Cardiac muscle cell (in vitro differentiated cells and primary cell): ENCODE measurements at regions not wholly inside any gene's neighbourhood (a gene's known extent, or its start where the extent isn't known, plus 50 kb on each side); places are given as distances from the start of the nearest gene placed in this dataset.

Experiments used
- DNase-seq, 2 donors: peaks; one replicate each; pipeline versions ENCODE4 v3.0.0 to v3.0.0-alpha.2; 2010 to 2017; ENCODE audit warnings: low read depth in 1 of 2, low spot score in 1 of 2
- H3K27ac ChIP-seq: fragments of 200-600 bp; sonication (generic); 2 replicates; pipeline ENCODE4 v1.5.1; 2016
- H3K27me3 ChIP-seq: fragments of 200-600 bp; sonication (generic); 2 replicates; pipeline ENCODE4 v1.6.0; 2016; ENCODE audit warnings: control low read depth
- H3K36me3 ChIP-seq: fragments of 200-600 bp; sonication (generic); 2 replicates; pipeline ENCODE4 v1.5.1; 2016; ENCODE audit warnings: control low read depth
- H3K4me1 ChIP-seq: fragments of 200-600 bp; sonication (generic); 2 replicates; pipeline ENCODE4 v1.8.1; 2017; ENCODE audit warnings: low read depth, mild to moderate bottlenecking, mixed run types
- H3K4me3 ChIP-seq: fragments of 200-600 bp; sonication (generic); 2 replicates; pipeline ENCODE4 v1.5.1; 2016; ENCODE audit warnings: mild to moderate bottlenecking
- H3K9me3 ChIP-seq: fragments of 200-600 bp; sonication (generic); 2 replicates; pipeline ENCODE4 v1.5.1; 2017; ENCODE audit warnings: low read depth, mild to moderate bottlenecking, control low read depth
- TF ChIP-seq, protein P1 (sequence below): IDR thresholded peaks from 2 replicates; pipeline ENCODE4 v1.5.1; 2012; ENCODE audit warnings: low read depth, mild to moderate bottlenecking, low read length

- Histone ChIP-seq H3K4me1 (no peaks in the 10 kb centered on the region), H3K27me3 (no peaks in the 10 kb centered on the region), H3K27ac (no peak overlapping the region), H3K4me3 (no peak overlapping the region), H3K9me3 (no peaks in the 10 kb centered on the region), H3K36me3 (no peaks in the 10 kb centered on the region)
- TF ChIP-seq, protein P1, sequence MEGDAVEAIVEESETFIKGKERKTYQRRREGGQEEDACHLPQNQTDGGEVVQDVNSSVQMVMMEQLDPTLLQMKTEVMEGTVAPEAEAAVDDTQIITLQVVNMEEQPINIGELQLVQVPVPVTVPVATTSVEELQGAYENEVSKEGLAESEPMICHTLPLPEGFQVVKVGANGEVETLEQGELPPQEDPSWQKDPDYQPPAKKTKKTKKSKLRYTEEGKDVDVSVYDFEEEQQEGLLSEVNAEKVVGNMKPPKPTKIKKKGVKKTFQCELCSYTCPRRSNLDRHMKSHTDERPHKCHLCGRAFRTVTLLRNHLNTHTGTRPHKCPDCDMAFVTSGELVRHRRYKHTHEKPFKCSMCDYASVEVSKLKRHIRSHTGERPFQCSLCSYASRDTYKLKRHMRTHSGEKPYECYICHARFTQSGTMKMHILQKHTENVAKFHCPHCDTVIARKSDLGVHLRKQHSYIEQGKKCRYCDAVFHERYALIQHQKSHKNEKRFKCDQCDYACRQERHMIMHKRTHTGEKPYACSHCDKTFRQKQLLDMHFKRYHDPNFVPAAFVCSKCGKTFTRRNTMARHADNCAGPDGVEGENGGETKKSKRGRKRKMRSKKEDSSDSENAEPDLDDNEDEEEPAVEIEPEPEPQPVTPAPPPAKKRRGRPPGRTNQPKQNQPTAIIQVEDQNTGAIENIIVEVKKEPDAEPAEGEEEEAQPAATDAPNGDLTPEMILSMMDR = no peak
- no peak for DNase-seq
These were observed 115.6 kb upstream of the PDGFD start for GRCh38 chr11:104279587-104279986.

GRCh38 chr11:104275992-104276391, 112.0 kb upstream of the PDGFD start:
- Histone ChIP-seq H3K9me3 (no peaks in the 10 kb centered on the region), H3K27ac (no peak overlapping the region), H3K4me1 (no peaks in the 10 kb centered on the region), H3K36me3 (no peaks in the 10 kb centered on the region), H3K4me3 (no peak overlapping the region), H3K27me3 (no peaks in the 10 kb centered on the region)
- TF ChIP-seq, protein P1 = no peak
- DNase-seq = peak in 1 of 2 donors; percentile 37

GRCh38 chr11:104260456-104260855, 96.5 kb upstream of the PDGFD start:
- DNase-seq = no peak
- TF ChIP-seq, protein P1 = no peak
- H3K27ac ChIP-seq = no peak overlapping the region
- no peaks in the 10 kb centered on the region for H3K4me1 ChIP-seq
- H3K4me3 ChIP-seq = no peak overlapping the region
- H3K27me3 ChIP-seq = no peaks in the 10 kb centered on the region
- no peaks in the 10 kb centered on the region for H3K36me3 ChIP-seq
- H3K9me3 ChIP-seq = no peaks in the 10 kb centered on the region

DNA sequence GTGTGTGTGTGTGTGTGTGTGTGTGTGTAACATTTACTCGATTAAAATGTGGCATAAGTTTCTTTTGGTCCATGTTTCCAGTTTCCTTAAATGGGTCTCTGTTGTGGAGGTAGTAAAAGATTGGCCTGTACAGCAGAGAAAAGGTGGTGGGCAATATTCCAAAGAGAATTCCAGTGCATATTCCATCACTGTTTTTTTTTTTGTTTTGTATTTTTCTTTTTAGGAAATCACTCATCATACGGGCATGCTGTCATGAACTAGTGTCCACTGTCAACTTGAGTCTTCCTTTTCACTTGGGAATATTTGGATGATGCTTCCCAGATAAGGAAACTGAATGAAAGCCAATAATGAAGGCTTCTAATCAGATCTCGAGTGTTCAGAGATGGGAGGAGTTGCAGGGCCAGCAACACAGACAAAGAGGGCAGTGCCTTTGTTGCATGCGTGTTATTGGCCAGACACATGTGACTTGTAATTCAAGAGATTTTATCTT, 95.2 kb upstream of the PDGFD start:
- Histone ChIP-seq H3K4me1 (peaks cover 1% of the 10 kb centered on the region), H3K27me3 (no peaks in the 10 kb centered on the region), H3K27ac (no peak overlapping the region), H3K9me3 (no peaks in the 10 kb centered on the region), H3K4me3 (no peak overlapping the region), H3K36me3 (no peaks in the 10 kb centered on the region)
- peak in 1 of 2 donors; percentile 2 for DNase-seq
- TF ChIP-seq, protein P1 = no peak

- Histone ChIP-seq H3K9me3 (no peaks in the 10 kb centered on the region), H3K36me3 (no peaks in the 10 kb centered on the region), H3K27ac (no peak overlapping the region), H3K4me1 (peaks cover 5% of the 10 kb centered on the region), H3K4me3 (no peak overlapping the region), H3K27me3 (no peaks in the 10 kb centered on the region)
- peak; percentile 10 to 41 for DNase-seq
- TF ChIP-seq, protein P1 = peak; percentile 35
These were observed 92.6 kb upstream of the PDGFD start for GRCh38 chr11:104256525-104256924.

- Histone ChIP-seq H3K36me3 (no peaks in the 10 kb centered on the region), H3K4me3 (no peak overlapping the region), H3K4me1 (peaks cover 5% of the 10 kb centered on the region), H3K27ac (no peak overlapping the region), H3K27me3 (no peaks in the 10 kb centered on the region), H3K9me3 (no peaks in the 10 kb centered on the region)
- DNase-seq = peak; percentile 70 to 79
- TF ChIP-seq, protein P1 = peak; percentile 89
These were observed 90.4 kb upstream of the PDGFD start for GRCh38 chr11:104254347-104254746.
